Adrenal gland (tissue), 5 donors: ENCODE measurements at regions not wholly inside any gene's neighbourhood (a gene's known extent, or its start where the extent isn't known, plus 50 kb on each side); places are given as distances from the start of the nearest gene placed in this dataset.

Experiments used
- POLR2A ChIP-seq, 2 donors: fragments of 450-650 bp; IDR thresholded peaks; one replicate each; pipeline ENCODE4 v1.6.1; 2017; ENCODE audit warnings: antibody characterized with exemption in 2 of 2, mild to moderate bottlenecking in 2 of 2, moderate library complexity in 1 of 2
- TF ChIP-seq, protein P1 (sequence below), 6 experiments: fragments of 450-650 bp in 4 of 6; fragments of 200-600 bp in 2 of 6; sonication (generic) in 1 of 6; IDR thresholded peaks; 1 replicate in 5 of 6; 2 replicates in 1 of 6; pipeline versions ENCODE4 v1.5.1 to v1.8.0; 2016 to 2021; ENCODE audit warnings: antibody characterized with exemption in 6 of 6, mild to moderate bottlenecking in 2 of 6, moderate library complexity in 1 of 6
- donor health status: DM: no; HTN: no; CAD: no.

DNA sequence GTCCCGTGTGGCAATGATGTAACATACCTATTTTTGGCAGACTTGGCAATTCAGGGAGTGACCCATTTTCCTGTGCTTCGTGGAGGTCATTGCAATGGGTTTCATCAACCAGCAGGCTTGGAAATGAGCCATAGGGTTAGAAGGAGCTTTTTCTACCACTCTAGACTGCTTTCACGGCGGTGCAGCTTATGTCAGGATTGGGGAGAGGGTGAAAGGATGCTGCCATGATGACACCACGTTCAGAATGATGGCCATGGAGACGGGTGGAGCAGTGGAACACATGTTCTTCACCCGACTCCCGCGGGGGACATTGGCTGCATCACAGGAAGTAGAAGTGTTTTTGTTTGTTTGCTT is 220.2 kb downstream of the EMX2 start:
- TF ChIP-seq, protein P1, sequence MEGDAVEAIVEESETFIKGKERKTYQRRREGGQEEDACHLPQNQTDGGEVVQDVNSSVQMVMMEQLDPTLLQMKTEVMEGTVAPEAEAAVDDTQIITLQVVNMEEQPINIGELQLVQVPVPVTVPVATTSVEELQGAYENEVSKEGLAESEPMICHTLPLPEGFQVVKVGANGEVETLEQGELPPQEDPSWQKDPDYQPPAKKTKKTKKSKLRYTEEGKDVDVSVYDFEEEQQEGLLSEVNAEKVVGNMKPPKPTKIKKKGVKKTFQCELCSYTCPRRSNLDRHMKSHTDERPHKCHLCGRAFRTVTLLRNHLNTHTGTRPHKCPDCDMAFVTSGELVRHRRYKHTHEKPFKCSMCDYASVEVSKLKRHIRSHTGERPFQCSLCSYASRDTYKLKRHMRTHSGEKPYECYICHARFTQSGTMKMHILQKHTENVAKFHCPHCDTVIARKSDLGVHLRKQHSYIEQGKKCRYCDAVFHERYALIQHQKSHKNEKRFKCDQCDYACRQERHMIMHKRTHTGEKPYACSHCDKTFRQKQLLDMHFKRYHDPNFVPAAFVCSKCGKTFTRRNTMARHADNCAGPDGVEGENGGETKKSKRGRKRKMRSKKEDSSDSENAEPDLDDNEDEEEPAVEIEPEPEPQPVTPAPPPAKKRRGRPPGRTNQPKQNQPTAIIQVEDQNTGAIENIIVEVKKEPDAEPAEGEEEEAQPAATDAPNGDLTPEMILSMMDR (IDR thresholded peaks at IDR 0.05), result no peak
- no peak for TF ChIP-seq POLR2A (IDR thresholded peaks at IDR 0.05)
